ENCODE measurements at regions not wholly inside any gene's neighbourhood (a gene's known extent, or its start where the extent isn't known, plus 50 kb on each side); places are given as distances from the start of the nearest gene placed in this dataset.

GRCh38 chr3:117261983-117262421 lies 552.4 kb downstream of the TUSC7 start:
- no peaks in the 10 kb centered on the region for H3K36me3 ChIP-seq (ENCODE audit: control insufficient read depth, insufficient read depth, low read length)
- no peak overlapping the region for H3K27ac ChIP-seq (ENCODE audit: extremely low read depth, low read depth, low read length)
- no peaks in the 10 kb centered on the region for H3K9me3 ChIP-seq (replicated peaks; ENCODE audit: control insufficient read depth, insufficient read depth, low read depth, low read length)
- H3K9ac ChIP-seq (ENCODE audit: insufficient read depth in 1 of 2, low read depth in 2 of 2, low read length in 2 of 2) = no peak overlapping the region
- no peak overlapping the region for H3K4me3 ChIP-seq
- DNase-seq (ENCODE audit: extremely low read depth in 1 of 4, low spot score in 3 of 4) = no peak
- no peaks in the 10 kb centered on the region for H3K79me2 ChIP-seq (ENCODE audit: control insufficient read depth, insufficient read depth, low read length)
- in situ Hi-C loops (cut with MboI) (no loop called here), intact Hi-C loops (cut with micrococcal nuclease) (no loop called here)
- CTCF ChIA-PET (ENCODE audit: low intra/inter-chr PET ratio) = no interaction called here
- no peak for FAIRE-seq
- no peaks in the 10 kb centered on the region for H3K27me3 ChIP-seq (ENCODE audit: control insufficient read depth in 2 of 2, insufficient read depth in 2 of 2, low read length in 2 of 2)
- no TSS peak for BruUV-seq (replicated peaks)
- POLR2A ChIA-PET = no interaction called here
- H3K4me2 ChIP-seq (ENCODE audit: insufficient read depth, low read length) = no peak overlapping the region
- no peaks in the 10 kb centered on the region for H3K9me1 ChIP-seq (ENCODE audit: control insufficient read depth, insufficient read depth, low read length)
- 0% methylated on average over 2 of the region's 2 CpGs for WGBS (ENCODE audit: insufficient coverage, low coverage, missing lambda C conversion rate)
- no peak for ATAC-seq
- H4K20me1 ChIP-seq (replicated peaks; ENCODE audit: control insufficient read depth, insufficient read depth, low read length) = no peaks in the 10 kb centered on the region
- no peaks in the 10 kb centered on the region for H3K4me1 ChIP-seq (replicated peaks in 1 of 2; ENCODE audit: control insufficient read depth in 2 of 2, insufficient read depth in 2 of 2, low read length in 2 of 2)
- H2AFZ ChIP-seq (ENCODE audit: low read depth, low read length) = no peak overlapping the region
- no peak for TF ChIP-seq HOMEZ (CRISPR knock-in tag; IDR thresholded peaks at IDR 0.05)
- TF ChIP-seq ARID1B (IDR thresholded peaks at IDR 0.05) = no peak
- TF ChIP-seq ZNF239 (CRISPR knock-in tag; IDR thresholded peaks at IDR 0.05) = no peak
- TF ChIP-seq, protein P1, sequence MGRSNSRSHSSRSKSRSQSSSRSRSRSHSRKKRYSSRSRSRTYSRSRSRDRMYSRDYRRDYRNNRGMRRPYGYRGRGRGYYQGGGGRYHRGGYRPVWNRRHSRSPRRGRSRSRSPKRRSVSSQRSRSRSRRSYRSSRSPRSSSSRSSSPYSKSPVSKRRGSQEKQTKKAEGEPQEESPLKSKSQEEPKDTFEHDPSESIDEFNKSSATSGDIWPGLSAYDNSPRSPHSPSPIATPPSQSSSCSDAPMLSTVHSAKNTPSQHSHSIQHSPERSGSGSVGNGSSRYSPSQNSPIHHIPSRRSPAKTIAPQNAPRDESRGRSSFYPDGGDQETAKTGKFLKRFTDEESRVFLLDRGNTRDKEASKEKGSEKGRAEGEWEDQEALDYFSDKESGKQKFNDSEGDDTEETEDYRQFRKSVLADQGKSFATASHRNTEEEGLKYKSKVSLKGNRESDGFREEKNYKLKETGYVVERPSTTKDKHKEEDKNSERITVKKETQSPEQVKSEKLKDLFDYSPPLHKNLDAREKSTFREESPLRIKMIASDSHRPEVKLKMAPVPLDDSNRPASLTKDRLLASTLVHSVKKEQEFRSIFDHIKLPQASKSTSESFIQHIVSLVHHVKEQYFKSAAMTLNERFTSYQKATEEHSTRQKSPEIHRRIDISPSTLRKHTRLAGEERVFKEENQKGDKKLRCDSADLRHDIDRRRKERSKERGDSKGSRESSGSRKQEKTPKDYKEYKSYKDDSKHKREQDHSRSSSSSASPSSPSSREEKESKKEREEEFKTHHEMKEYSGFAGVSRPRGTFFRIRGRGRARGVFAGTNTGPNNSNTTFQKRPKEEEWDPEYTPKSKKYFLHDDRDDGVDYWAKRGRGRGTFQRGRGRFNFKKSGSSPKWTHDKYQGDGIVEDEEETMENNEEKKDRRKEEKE (IDR thresholded peaks at IDR 0.05; ENCODE audit: borderline replicate concordance in 1 of 2, control insufficient read depth in 1 of 2, low read depth in 2 of 2, low read length in 1 of 2) = no peak
- TF ChIP-seq E2F6 (IDR thresholded peaks at IDR 0.05; ENCODE audit: borderline replicate concordance in 1 of 2, extremely low read depth in 1 of 2, insufficient read depth in 1 of 2, insufficient read length in 1 of 2, low read depth in 1 of 2, low read length in 1 of 2, poor library complexity in 1 of 2, severe bottlenecking in 1 of 2) = no peak
- TF ChIP-seq KDM2B (CRISPR knock-in tag; IDR thresholded peaks at IDR 0.05) = no peak
- no peak for TF ChIP-seq ATF6 (CRISPR knock-in tag; IDR thresholded peaks at IDR 0.05)
- TF ChIP-seq CBX3 (IDR thresholded peaks at IDR 0.05; ENCODE audit: borderline replicate concordance in 1 of 2, low read length in 2 of 2) = no peak
- TF ChIP-seq EP300 (IDR thresholded peaks at IDR 0.05; ENCODE audit: low read length) = no peak

Measured in K562 (cell line).